NCI-H524 (cell line): ENCODE measurements at regions not wholly inside any gene's neighbourhood (a gene's known extent, or its start where the extent isn't known, plus 50 kb on each side); places are given as distances from the start of the nearest gene placed in this dataset.
"Not testable (repeated sequence)": the region's sequence is repeated elsewhere in the genome, so short reads cannot be mapped to it uniquely, and the experiment has no call there.

ENCODE experiments used
- DNase-seq, 2 experiments: peaks; one replicate each; lab custom pipeline; 2025; lab: John Stamatoyannopoulos, UW

GRCh38 chr4:38382520-38382919 lies 281.5 kb upstream of the KLF3 start:
- peak; percentile 70 to 89 for DNase-seq

- DNase-seq = no peak
These were observed 280.3 kb upstream of the KLF3 start for GRCh38 chr4:38383646-38384121.

GRCh38 chr4:38385093-38386004 lies 278.6 kb upstream of the KLF3 start:
- DNase-seq = no peak

GRCh38 chr4:38386005-38386551 lies 277.9 kb upstream of the KLF3 start:
- no peak for DNase-seq

GRCh38 chr4:38386654-38387188 lies 277.3 kb upstream of the KLF3 start:
- DNase-seq = no peak

GRCh38 chr4:38387348-38387747 lies 276.7 kb upstream of the KLF3 start:
- DNase-seq = no peak

GRCh38 chr4:38387819-38388218 lies 276.2 kb upstream of the KLF3 start:
- DNase-seq = no peak

GRCh38 chr4:38388907-38389306 lies 275.1 kb upstream of the KLF3 start:
- DNase-seq = not testable (repeated sequence)

GRCh38 chr4:38390969-38391545 lies 272.9 kb upstream of the KLF3 start:
- no peak for DNase-seq

GRCh38 chr4:38392223-38392855 lies 271.7 kb upstream of the KLF3 start:
- DNase-seq = no peak

- no peak for DNase-seq
These were observed 267.9 kb upstream of the KLF3 start for GRCh38 chr4:38396091-38396490.

GRCh38 chr4:38396845-38397547 lies 267.0 kb upstream of the KLF3 start:
- no peak for DNase-seq

- DNase-seq = no peak
These were observed 263.1 kb upstream of the KLF3 start for GRCh38 chr4:38400946-38401345.

- no peak for DNase-seq
These were observed 257.8 kb upstream of the KLF3 start for GRCh38 chr4:38406243-38406642.

- no peak for DNase-seq
These were observed 254.1 kb upstream of the KLF3 start for GRCh38 chr4:38409852-38410251.

GRCh38 chr4:38411092-38411491 lies 252.9 kb upstream of the KLF3 start:
- DNase-seq = no peak

GRCh38 chr4:38411981-38412536 lies 251.9 kb upstream of the KLF3 start:
- DNase-seq = no peak

GRCh38 chr4:38413524-38414341 lies 250.3 kb upstream of the KLF3 start:
- no peak for DNase-seq

- no peak for DNase-seq
These were observed 249.6 kb upstream of the KLF3 start for GRCh38 chr4:38414410-38414809.

GRCh38 chr4:38415682-38416081 lies 248.3 kb upstream of the KLF3 start:
- no peak for DNase-seq
